HCT116 (cell line): ENCODE measurements at regions not wholly inside any gene's neighbourhood (a gene's known extent, or its start where the extent isn't known, plus 50 kb on each side); places are given as distances from the start of the nearest gene placed in this dataset.

Source experiments
- ATAC-seq: fragments of 200-7000 bp; cut with Tn5 transposase; 2 replicates; pipeline ENCODE4 v1.9.1; 2020; ENCODE audit warnings: mild to moderate bottlenecking, moderate library complexity
- BruUV-seq: library from RNA; stranded (reverse); fragments of 400-500 nt; replicated peaks from 2 replicates; lab custom pipeline; 2021; lab: Mats Ljungman, UMichigan
- CTCF ChIA-PET: fragments of 300-600 bp; sonication (Branson Sonifier 250); formaldehyde crosslinking; loops from one replicate; lab custom pipeline; 2021; ENCODE audit warnings: antibody characterized with exemption; lab: Charles Lee
- POLR2A ChIA-PET: fragments of 300-600, 350-600 bp; sonication (Branson Sonifier 250); formaldehyde crosslinking; loops from one replicate; lab custom pipeline; 2021; ENCODE audit warnings: antibody characterized with exemption; lab: Charles Lee
- RAD21 ChIA-PET, 2 experiments: fragments of 300-600 bp; sonication (Branson Sonifier 250); formaldehyde crosslinking; loops; one replicate each; lab custom pipeline; 2023; ENCODE audit warnings: low total read pairs in 2 of 2; ENCODE audit not compliant: uncharacterized antibody in 2 of 2, unreplicated experiment in 2 of 2, low non-redundant PET in 1 of 2; lab: Charles Lee
- DNase-seq: peaks from one replicate; pipeline ENCODE4 v3.0.0-alpha.2; 2010; ENCODE audit warnings: low read depth, low spot score
- H2AFZ ChIP-seq: fragments of 200-600 bp; shearing (Covaris generic), sonication (generic); 2 replicates; pipeline ENCODE4 v1.6.1; 2017; ENCODE audit warnings: low read depth, mixed run types, mixed read lengths, antibody characterized with exemption, low read length; ENCODE audit not compliant: poor library complexity, severe bottlenecking
- H3K27ac ChIP-seq: 2 replicates; pipeline ENCODE4 v1.5.1; 2012; ENCODE audit warnings: low read depth, low read length
- H3K27me3 ChIP-seq: fragments of 200-600 bp; sonication (generic); 2 replicates; pipeline ENCODE4 v1.6.1; 2016; ENCODE audit warnings: mixed run types, low read length, mixed read lengths; ENCODE audit not compliant: insufficient read depth
- H3K36me3 ChIP-seq, 2 experiments: fragments of 200-500 bp in 1 of 2; fragments of 200-600 bp in 1 of 2; sonication (Bioruptor generic) in 1 of 2; sonication (generic) in 1 of 2; 2 replicates each; pipeline versions ENCODE4 v1.5.1 to v1.6.1; 2014 to 2016; ENCODE audit warnings: low read length in 2 of 2, inconsistent platforms in 1 of 2, mixed read lengths in 1 of 2, mixed run types in 1 of 2; ENCODE audit not compliant: insufficient read depth in 2 of 2, control insufficient read depth in 1 of 2
- H3K4me1 ChIP-seq, 2 experiments: fragments of 200-600 bp in 1 of 2; sonication (generic) in 1 of 2; 2 replicates each; pipeline versions ENCODE4 v1.5.1 to v1.6.1; 2012 to 2017; ENCODE audit warnings: low read length in 2 of 2, inconsistent platforms in 1 of 2, mild to moderate bottlenecking in 1 of 2, mixed read lengths in 1 of 2, mixed run types in 1 of 2, moderate library complexity in 1 of 2; ENCODE audit not compliant: insufficient read depth in 2 of 2, control insufficient read depth in 1 of 2
- H3K4me2 ChIP-seq: fragments of 200-600 bp; sonication (generic); 2 replicates; pipeline ENCODE4 v1.6.1; 2017; ENCODE audit warnings: mixed run types, low read length, mixed read lengths
- H3K4me3 ChIP-seq, 2 experiments: fragments of 200-600 bp in 1 of 2; sonication (generic) in 1 of 2; replicated peaks in 1 of 2; 2 replicates each; pipeline ENCODE4 v1.5.1; 2011 to 2016; ENCODE audit warnings: low read length in 2 of 2, control low read depth in 1 of 2, low read depth in 1 of 2, mild to moderate bottlenecking in 1 of 2, mixed read lengths in 1 of 2, mixed run types in 1 of 2
- H3K79me2 ChIP-seq: fragments of 200-600 bp; sonication (generic); 2 replicates; pipeline ENCODE4 v1.6.1; 2017; ENCODE audit warnings: mild to moderate bottlenecking, mixed run types, low read length, moderate library complexity, mixed read lengths; ENCODE audit not compliant: insufficient read depth
- H3K9ac ChIP-seq: fragments of 200-600 bp; sonication (generic); 2 replicates; pipeline ENCODE4 v1.6.1; 2016; ENCODE audit warnings: low read length, mixed read lengths
- H3K9me2 ChIP-seq: fragments of 200-600 bp; sonication (generic), shearing (Covaris generic); 2 replicates; pipeline ENCODE4 v1.6.1; 2017; ENCODE audit warnings: mixed run types, mild to moderate bottlenecking, moderate library complexity; ENCODE audit not compliant: insufficient read depth
- H3K9me3 ChIP-seq, 2 experiments: fragments of 200-500 bp in 1 of 2; fragments of 200-600 bp in 1 of 2; sonication (Bioruptor generic) in 1 of 2; sonication (generic) in 1 of 2; 2 replicates each; pipeline ENCODE4 v1.6.1; 2014 to 2017; ENCODE audit warnings: low read length in 2 of 2, mixed read lengths in 2 of 2, inconsistent platforms in 1 of 2, low read depth in 1 of 2, mild to moderate bottlenecking in 1 of 2, mixed run types in 1 of 2, moderate library complexity in 1 of 2; ENCODE audit not compliant: control insufficient read depth in 1 of 2, insufficient read depth in 1 of 2
- H4K20me1 ChIP-seq: fragments of 200-600 bp; sonication (generic), shearing (Covaris generic); 2 replicates; pipeline ENCODE4 v1.6.1; 2017; ENCODE audit warnings: mixed run types, mild to moderate bottlenecking, moderate library complexity; ENCODE audit not compliant: insufficient read depth
- ELF1 ChIP-seq: IDR thresholded peaks from 2 replicates; pipeline ENCODE4 v1.6.1; 2012; ENCODE audit warnings: low read depth, borderline replicate concordance
- SP1 ChIP-seq: IDR thresholded peaks from 2 replicates; pipeline ENCODE4 v1.6.1; 2012; ENCODE audit warnings: low read depth
- SRF ChIP-seq: IDR thresholded peaks from 2 replicates; pipeline ENCODE4 v1.6.1; 2012; ENCODE audit warnings: low read depth
- ZFX ChIP-seq: fragments of 450-650 bp; IDR thresholded peaks from 2 replicates; pipeline ENCODE4 v1.6.1; 2017
- ZNF274 ChIP-seq: fragments of 200-500 bp; sonication (Bioruptor generic); IDR thresholded peaks from 2 replicates; pipeline ENCODE4 v1.6.1; 2014; ENCODE audit warnings: mild to moderate bottlenecking, low read depth, low read length, inconsistent platforms
- intact Hi-C: fragments of 100-400 bp; cut with micrococcal nuclease; formaldehyde crosslinking; loops from 2 replicates; pipeline ENCODE4 v1.10.0; 2022
- TF ChIP-seq, protein P1 (sequence below): IDR thresholded peaks from 2 replicates; pipeline ENCODE4 v1.6.1; 2012; ENCODE audit warnings: low read depth
- TF ChIP-seq, protein P2 (sequence below): IDR thresholded peaks from 2 replicates; pipeline ENCODE4 v1.6.1; 2012
- TF ChIP-seq, protein P3 (sequence below): IDR thresholded peaks from 2 replicates; pipeline ENCODE4 v1.6.1; 2012
- TF ChIP-seq, protein P4 (sequence below): IDR thresholded peaks from 2 replicates; pipeline ENCODE4 v1.6.1; 2011; ENCODE audit warnings: mild to moderate bottlenecking, low read length, moderate library complexity; ENCODE audit not compliant: insufficient replicate concordance; ENCODE audit errors: extremely low read depth

DNA sequence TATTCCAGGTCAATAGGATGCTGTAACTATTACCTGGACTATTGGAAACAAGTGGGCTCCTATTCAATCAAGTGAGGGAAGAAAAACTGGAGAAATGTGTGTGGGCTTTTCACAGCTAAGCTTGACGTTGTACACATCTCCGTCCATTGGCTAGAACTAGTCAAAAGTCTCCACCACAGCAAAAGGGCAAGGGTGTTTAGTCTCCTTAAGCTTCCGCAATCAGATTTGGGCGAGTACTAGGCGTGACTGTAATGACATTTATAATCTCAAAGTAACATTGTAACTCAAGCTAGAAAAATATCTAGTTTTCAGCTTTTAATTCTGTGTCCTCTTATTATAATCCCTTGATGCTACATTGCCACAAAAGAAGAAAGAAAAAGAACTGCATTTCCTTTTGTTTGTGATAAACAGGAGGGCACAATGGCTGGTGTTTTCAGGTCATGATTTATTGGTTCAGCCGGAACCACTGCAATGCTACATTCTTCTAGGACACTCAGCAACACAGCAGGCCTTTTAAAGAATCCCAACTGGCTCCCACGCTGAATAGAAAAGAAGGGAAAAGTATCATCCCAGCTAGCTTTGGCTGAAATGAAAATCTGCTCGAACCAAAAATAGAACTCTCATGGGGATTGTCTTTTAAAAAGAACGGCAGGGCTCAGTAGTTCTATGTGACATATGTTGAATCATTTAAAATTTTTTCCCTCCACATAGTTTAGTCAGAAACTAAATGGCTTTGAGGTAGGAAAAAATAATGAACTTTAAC, 387.7 kb downstream of the BTBD3 start:
- POLR2A ChIA-PET, result no interaction called here
- no peaks in the 10 kb centered on the region for H3K79me2 ChIP-seq
- no peak overlapping the region for H3K4me2 ChIP-seq
- no peak overlapping the region for H3K9ac ChIP-seq
- RAD21 ChIA-PET, result no interaction called here
- no peaks in the 10 kb centered on the region for H3K27me3 ChIP-seq
- no peaks in the 10 kb centered on the region for H3K9me2 ChIP-seq
- no peak overlapping the region for H3K4me3 ChIP-seq
- no peaks in the 10 kb centered on the region for H4K20me1 ChIP-seq
- TF ChIP-seq ELF1 (no peak), ZNF274 (no peak), SRF (no peak), ZFX (no peak), SP1 (no peak)
- TF ChIP-seq, protein P1, sequence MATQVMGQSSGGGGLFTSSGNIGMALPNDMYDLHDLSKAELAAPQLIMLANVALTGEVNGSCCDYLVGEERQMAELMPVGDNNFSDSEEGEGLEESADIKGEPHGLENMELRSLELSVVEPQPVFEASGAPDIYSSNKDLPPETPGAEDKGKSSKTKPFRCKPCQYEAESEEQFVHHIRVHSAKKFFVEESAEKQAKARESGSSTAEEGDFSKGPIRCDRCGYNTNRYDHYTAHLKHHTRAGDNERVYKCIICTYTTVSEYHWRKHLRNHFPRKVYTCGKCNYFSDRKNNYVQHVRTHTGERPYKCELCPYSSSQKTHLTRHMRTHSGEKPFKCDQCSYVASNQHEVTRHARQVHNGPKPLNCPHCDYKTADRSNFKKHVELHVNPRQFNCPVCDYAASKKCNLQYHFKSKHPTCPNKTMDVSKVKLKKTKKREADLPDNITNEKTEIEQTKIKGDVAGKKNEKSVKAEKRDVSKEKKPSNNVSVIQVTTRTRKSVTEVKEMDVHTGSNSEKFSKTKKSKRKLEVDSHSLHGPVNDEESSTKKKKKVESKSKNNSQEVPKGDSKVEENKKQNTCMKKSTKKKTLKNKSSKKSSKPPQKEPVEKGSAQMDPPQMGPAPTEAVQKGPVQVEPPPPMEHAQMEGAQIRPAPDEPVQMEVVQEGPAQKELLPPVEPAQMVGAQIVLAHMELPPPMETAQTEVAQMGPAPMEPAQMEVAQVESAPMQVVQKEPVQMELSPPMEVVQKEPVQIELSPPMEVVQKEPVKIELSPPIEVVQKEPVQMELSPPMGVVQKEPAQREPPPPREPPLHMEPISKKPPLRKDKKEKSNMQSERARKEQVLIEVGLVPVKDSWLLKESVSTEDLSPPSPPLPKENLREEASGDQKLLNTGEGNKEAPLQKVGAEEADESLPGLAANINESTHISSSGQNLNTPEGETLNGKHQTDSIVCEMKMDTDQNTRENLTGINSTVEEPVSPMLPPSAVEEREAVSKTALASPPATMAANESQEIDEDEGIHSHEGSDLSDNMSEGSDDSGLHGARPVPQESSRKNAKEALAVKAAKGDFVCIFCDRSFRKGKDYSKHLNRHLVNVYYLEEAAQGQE, result no peak
- TF ChIP-seq, protein P2, sequence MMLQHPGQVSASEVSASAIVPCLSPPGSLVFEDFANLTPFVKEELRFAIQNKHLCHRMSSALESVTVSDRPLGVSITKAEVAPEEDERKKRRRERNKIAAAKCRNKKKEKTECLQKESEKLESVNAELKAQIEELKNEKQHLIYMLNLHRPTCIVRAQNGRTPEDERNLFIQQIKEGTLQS, result no peak
- TF ChIP-seq, protein P3, sequence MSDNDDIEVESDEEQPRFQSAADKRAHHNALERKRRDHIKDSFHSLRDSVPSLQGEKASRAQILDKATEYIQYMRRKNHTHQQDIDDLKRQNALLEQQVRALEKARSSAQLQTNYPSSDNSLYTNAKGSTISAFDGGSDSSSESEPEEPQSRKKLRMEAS, result no peak
- TF ChIP-seq, protein P4, sequence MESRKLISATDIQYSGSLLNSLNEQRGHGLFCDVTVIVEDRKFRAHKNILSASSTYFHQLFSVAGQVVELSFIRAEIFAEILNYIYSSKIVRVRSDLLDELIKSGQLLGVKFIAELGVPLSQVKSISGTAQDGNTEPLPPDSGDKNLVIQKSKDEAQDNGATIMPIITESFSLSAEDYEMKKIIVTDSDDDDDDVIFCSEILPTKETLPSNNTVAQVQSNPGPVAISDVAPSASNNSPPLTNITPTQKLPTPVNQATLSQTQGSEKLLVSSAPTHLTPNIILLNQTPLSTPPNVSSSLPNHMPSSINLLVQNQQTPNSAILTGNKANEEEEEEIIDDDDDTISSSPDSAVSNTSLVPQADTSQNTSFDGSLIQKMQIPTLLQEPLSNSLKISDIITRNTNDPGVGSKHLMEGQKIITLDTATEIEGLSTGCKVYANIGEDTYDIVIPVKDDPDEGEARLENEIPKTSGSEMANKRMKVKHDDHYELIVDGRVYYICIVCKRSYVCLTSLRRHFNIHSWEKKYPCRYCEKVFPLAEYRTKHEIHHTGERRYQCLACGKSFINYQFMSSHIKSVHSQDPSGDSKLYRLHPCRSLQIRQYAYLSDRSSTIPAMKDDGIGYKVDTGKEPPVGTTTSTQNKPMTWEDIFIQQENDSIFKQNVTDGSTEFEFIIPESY, result no peak
- H3K4me1 ChIP-seq, result no peaks in the 10 kb centered on the region
- BruUV-seq, result no TSS peak
- CTCF ChIA-PET, result no interaction called here
- intact Hi-C loops, result no loop called here
- H3K27ac ChIP-seq, result no peak overlapping the region
- no peak overlapping the region for H2AFZ ChIP-seq
- no peak for ATAC-seq
- H3K9me3 ChIP-seq, result peaks cover 6 to 23% of the 10 kb centered on the region in 2 experiments; a peak in 2 of 4 replicates
- no peaks in the 10 kb centered on the region for H3K36me3 ChIP-seq
- no peak for DNase-seq
